ENCODE measurements at regions not wholly inside any gene's neighbourhood (a gene's known extent, or its start where the extent isn't known, plus 50 kb on each side); places are given as distances from the start of the nearest gene placed in this dataset.

GRCh38 chrX:99782516-99783040 is 627.5 kb downstream of the PCDH19 start:
- Histone ChIP-seq H3K27me3 (peaks cover 3% of the 10 kb centered on the region), H3K9me3 (replicated peaks in 1 of 3) (no peaks in the 10 kb centered on the region), H3K4me3 (no peak overlapping the region), H3K36me3 (replicated peaks in 1 of 2) (no peaks in the 10 kb centered on the region), H3K27ac (no peak overlapping the region), H3K4me1 (replicated peaks in 1 of 2) (no peaks in the 10 kb centered on the region)
- TF ChIP-seq CTCF (IDR thresholded peaks at IDR 0.05) (no peak), POLR2A (IDR thresholded peaks at IDR 0.05) (no peak)
- DNase-seq: no peak
- intact Hi-C loops (cut with DNase I): no loop called here
- 59 to 66% (median 63%) methylated on average over 3 of the region's 3 CpGs for WGBS, 4 donors

GRCh38 chrX:99777912-99778311 is 632.2 kb downstream of the PCDH19 start:
- no peak overlapping the region for H3K27ac ChIP-seq
- no peak for DNase-seq
- 62 to 75% (median 64%) methylated on average over 1 of the region's 1 CpG for WGBS, 4 donors
- no peaks in the 10 kb centered on the region for H3K4me1 ChIP-seq (replicated peaks in 1 of 2)
- no peaks in the 10 kb centered on the region for H3K36me3 ChIP-seq (replicated peaks in 1 of 2)
- TF ChIP-seq CTCF (IDR thresholded peaks at IDR 0.05): no peak
- no peak for TF ChIP-seq POLR2A (IDR thresholded peaks at IDR 0.05)
- H3K27me3 ChIP-seq: peaks cover 10% of the 10 kb centered on the region
- H3K9me3 ChIP-seq (replicated peaks in 1 of 3): no peaks in the 10 kb centered on the region
- intact Hi-C loops (cut with DNase I): no loop called here
- no peak overlapping the region for H3K4me3 ChIP-seq

GRCh38 chrX:99761731-99762130 is 648.3 kb downstream of the PCDH19 start:
- Histone ChIP-seq H3K4me3 (no peak overlapping the region), H3K9me3 (replicated peaks in 1 of 3) (no peaks in the 10 kb centered on the region), H3K36me3 (replicated peaks in 1 of 2) (no peaks in the 10 kb centered on the region), H3K4me1 (replicated peaks in 1 of 2) (no peaks in the 10 kb centered on the region), H3K27me3 (peaks cover 17% of the 10 kb centered on the region), H3K27ac (no peak overlapping the region)
- intact Hi-C loops (cut with DNase I): no loop called here
- no peak for DNase-seq
- TF ChIP-seq CTCF (IDR thresholded peaks at IDR 0.05): no peak
- TF ChIP-seq POLR2A (IDR thresholded peaks at IDR 0.05): no peak
- 74 to 89% (median 77%) methylated on average over 2 to 3 of the region's 3 CpGs for WGBS, 4 donors

- Histone ChIP-seq H3K27ac (no peak overlapping the region), H3K27me3 (peaks cover 12% of the 10 kb centered on the region), H3K4me3 (no peak overlapping the region), H3K9me3 (replicated peaks in 1 of 3) (no peaks in the 10 kb centered on the region), H3K4me1 (replicated peaks in 1 of 2) (no peaks in the 10 kb centered on the region), H3K36me3 (replicated peaks in 1 of 2) (no peaks in the 10 kb centered on the region)
- no peak for TF ChIP-seq CTCF (IDR thresholded peaks at IDR 0.05)
- TF ChIP-seq POLR2A (IDR thresholded peaks at IDR 0.05): no peak
- intact Hi-C loops (cut with DNase I): no loop called here
- DNase-seq: no peak
- WGBS, 4 donors: 40 to 52% (median 46%) methylated on average over 3 to 4 of the region's 4 CpGs
Measured at GRCh38 chrX:99752776-99753175, 657.3 kb downstream of the PCDH19 start.

All from adrenal gland (tissue), 9 donors.